Neural progenitor cell (in vitro differentiated cells): ENCODE measurements at regions not wholly inside any gene's neighbourhood (a gene's known extent, or its start where the extent isn't known, plus 50 kb on each side); places are given as distances from the start of the nearest gene placed in this dataset.

Experiments
- EZH2phosphoT487 ChIP-seq: fragments of 200-600 bp; sonication (generic); IDR thresholded peaks from 2 replicates; pipeline ENCODE4 v1.6.1; 2017; ENCODE audit warnings: antibody characterized with exemption
- TF ChIP-seq, protein P1 (sequence below): fragments of 200-600 bp; sonication (generic); IDR thresholded peaks from 2 replicates; pipeline ENCODE4 v1.5.1; 2017; ENCODE audit warnings: antibody characterized with exemption, mild to moderate bottlenecking

DNA sequence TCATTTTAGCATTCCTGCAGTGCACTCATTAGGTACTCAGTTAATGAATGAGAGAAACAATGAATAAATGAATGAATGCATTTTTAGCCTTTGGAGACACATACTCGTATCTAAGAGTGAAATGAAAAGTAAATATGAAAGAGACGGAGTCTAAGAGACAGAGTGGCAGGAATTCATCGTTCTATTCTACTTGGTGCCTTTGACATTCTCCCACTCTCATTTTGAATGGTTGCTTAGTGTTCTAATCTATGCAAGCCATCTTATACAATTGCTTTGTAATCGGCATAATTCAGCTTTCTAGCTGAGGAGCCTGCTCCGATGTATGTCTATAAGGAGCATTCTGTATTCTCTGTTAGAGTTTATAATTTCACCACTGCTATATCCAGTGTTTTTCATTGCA, 554.9 kb downstream of the PLCL1 start:
- TF ChIP-seq, protein P1, sequence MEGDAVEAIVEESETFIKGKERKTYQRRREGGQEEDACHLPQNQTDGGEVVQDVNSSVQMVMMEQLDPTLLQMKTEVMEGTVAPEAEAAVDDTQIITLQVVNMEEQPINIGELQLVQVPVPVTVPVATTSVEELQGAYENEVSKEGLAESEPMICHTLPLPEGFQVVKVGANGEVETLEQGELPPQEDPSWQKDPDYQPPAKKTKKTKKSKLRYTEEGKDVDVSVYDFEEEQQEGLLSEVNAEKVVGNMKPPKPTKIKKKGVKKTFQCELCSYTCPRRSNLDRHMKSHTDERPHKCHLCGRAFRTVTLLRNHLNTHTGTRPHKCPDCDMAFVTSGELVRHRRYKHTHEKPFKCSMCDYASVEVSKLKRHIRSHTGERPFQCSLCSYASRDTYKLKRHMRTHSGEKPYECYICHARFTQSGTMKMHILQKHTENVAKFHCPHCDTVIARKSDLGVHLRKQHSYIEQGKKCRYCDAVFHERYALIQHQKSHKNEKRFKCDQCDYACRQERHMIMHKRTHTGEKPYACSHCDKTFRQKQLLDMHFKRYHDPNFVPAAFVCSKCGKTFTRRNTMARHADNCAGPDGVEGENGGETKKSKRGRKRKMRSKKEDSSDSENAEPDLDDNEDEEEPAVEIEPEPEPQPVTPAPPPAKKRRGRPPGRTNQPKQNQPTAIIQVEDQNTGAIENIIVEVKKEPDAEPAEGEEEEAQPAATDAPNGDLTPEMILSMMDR = no peak
- no peak for TF ChIP-seq EZH2phosphoT487
